Hematopoietic multipotent progenitor cell (in vitro differentiated cells): ENCODE measurements at regions not wholly inside any gene's neighbourhood (a gene's known extent, or its start where the extent isn't known, plus 50 kb on each side); places are given as distances from the start of the nearest gene placed in this dataset.
"Not testable (repeated sequence)": the region's sequence is repeated elsewhere in the genome, so short reads cannot be mapped to it uniquely, and the experiment has no call there.

ENCODE experiments used
- DNase-seq, 3 donors: peaks; one replicate each; pipeline ENCODE4 v3.0.0-alpha.2; 2011 to 2015; ENCODE audit warnings: low read depth in 2 of 3, low spot score in 2 of 3

- DNase-seq = no peak
Observed at GRCh38 chr4:123667496-123667895, 270.9 kb downstream of the SPRY1 start.

GRCh38 chr4:123667991-123668390 is 271.4 kb downstream of the SPRY1 start:
- DNase-seq = no peak

- peak in 2 of 3 donors; percentile 4 to 52 for DNase-seq
Observed at GRCh38 chr4:123671636-123672404, 275.2 kb downstream of the SPRY1 start.

GRCh38 chr4:123672987-123673386 is 276.4 kb downstream of the SPRY1 start:
- no peak for DNase-seq

- DNase-seq = no peak
Observed at GRCh38 chr4:123673971-123674370, 277.4 kb downstream of the SPRY1 start.

GRCh38 chr4:123674762-123675465 is 278.3 kb downstream of the SPRY1 start:
- DNase-seq = no peak

GRCh38 chr4:123675567-123675966 is 279.0 kb downstream of the SPRY1 start:
- DNase-seq = no peak

GRCh38 chr4:123676071-123676889 is 279.7 kb downstream of the SPRY1 start:
- no peak for DNase-seq

GRCh38 chr4:123676890-123677229 is 280.3 kb downstream of the SPRY1 start:
- DNase-seq = no peak

GRCh38 chr4:123682931-123683330 is 286.3 kb downstream of the SPRY1 start:
- DNase-seq = no peak

- not testable (repeated sequence) for DNase-seq
Observed at GRCh38 chr4:123684937-123685336, 288.3 kb downstream of the SPRY1 start.

- not testable (repeated sequence) for DNase-seq
Observed at GRCh38 chr4:123695531-123695930, 298.9 kb downstream of the SPRY1 start.

GRCh38 chr4:123696687-123697086 is 300.1 kb downstream of the SPRY1 start:
- peak in 1 of 3 donors; percentile 8 for DNase-seq

- no peak for DNase-seq
Observed at GRCh38 chr4:123698556-123698955, 302.0 kb downstream of the SPRY1 start.

- DNase-seq = no peak
Observed at GRCh38 chr4:123699880-123700771, 303.5 kb downstream of the SPRY1 start.

- DNase-seq = peak in 1 of 3 donors; percentile 57
Observed at GRCh38 chr4:123701131-123701575, 304.6 kb downstream of the SPRY1 start.

- DNase-seq = no peak
Observed at GRCh38 chr4:123705419-123705818, 308.8 kb downstream of the SPRY1 start.

GRCh38 chr4:123706973-123707372 is 310.4 kb downstream of the SPRY1 start:
- no peak for DNase-seq

- peak in 1 of 3 donors; percentile 3 for DNase-seq
Observed at GRCh38 chr4:123708902-123709301, 312.3 kb downstream of the SPRY1 start.

- no peak for DNase-seq
Observed at GRCh38 chr4:123709336-123709735, 312.7 kb downstream of the SPRY1 start.
